SK-N-SH (cell line): ENCODE measurements at regions not wholly inside any gene's neighbourhood (a gene's known extent, or its start where the extent isn't known, plus 50 kb on each side); places are given as distances from the start of the nearest gene placed in this dataset.

Source experiments
- CTCF ChIP-seq: fragments of 200-600 bp; sonication (generic); IDR thresholded peaks from 2 replicates; pipeline ENCODE4 v1.6.1; 2017; ENCODE audit warnings: antibody characterized with exemption, mild to moderate bottlenecking, moderate library complexity
- EP300 ChIP-seq, 2 experiments: IDR thresholded peaks; 2 replicates each; pipeline versions ENCODE4 v1.4.0 to v1.6.1; 2012; ENCODE audit warnings: borderline replicate concordance in 1 of 2, low read depth in 1 of 2, low read length in 1 of 2
- EZH2phosphoT487 ChIP-seq: fragments of 200-600 bp; sonication (generic); IDR thresholded peaks from 2 replicates; pipeline ENCODE4 v1.6.1; 2017; ENCODE audit warnings: low read depth, mixed run types, mild to moderate bottlenecking, antibody characterized with exemption, moderate library complexity, borderline replicate concordance
- GABPA ChIP-seq: IDR thresholded peaks from 2 replicates; pipeline ENCODE4 v1.4.0; 2012; ENCODE audit warnings: low read depth, mild to moderate bottlenecking
- JUND ChIP-seq: IDR thresholded peaks from 2 replicates; pipeline ENCODE4 v1.4.0; 2012
- MXI1 ChIP-seq: IDR thresholded peaks from 2 replicates; pipeline ENCODE4 v1.6.1; 2012; ENCODE audit warnings: mild to moderate bottlenecking, low read depth, low read length, improper control_type of control experiment
- PBX3 ChIP-seq: IDR thresholded peaks from 2 replicates; pipeline ENCODE4; 2012
- POLR2AphosphoS5 ChIP-seq: IDR thresholded peaks from 2 replicates; pipeline ENCODE4 v1.6.1; 2012; ENCODE audit warnings: low read depth, low read length
- RCOR1 ChIP-seq: fragments of 150-350 bp; IDR thresholded peaks from 2 replicates; pipeline ENCODE4 v1.6.1; 2017; ENCODE audit warnings: antibody characterized with exemption, low read length
- REST ChIP-seq: IDR thresholded peaks from 2 replicates; pipeline ENCODE4 v1.6.1; 2012; ENCODE audit warnings: mild to moderate bottlenecking, low read depth, low read length, moderate library complexity
- SIN3A ChIP-seq: IDR thresholded peaks from 2 replicates; pipeline ENCODE4 v1.6.1; 2012; ENCODE audit warnings: low read depth, mild to moderate bottlenecking, low read length, moderate library complexity, borderline replicate concordance
- SMC3 ChIP-seq: IDR thresholded peaks from 2 replicates; pipeline ENCODE4 v1.6.1; 2012; ENCODE audit warnings: low read depth, low read length, improper control_type of control experiment
- TAF1 ChIP-seq: IDR thresholded peaks from 2 replicates; pipeline ENCODE4 v1.6.1; 2012; ENCODE audit warnings: low read depth, mild to moderate bottlenecking, low read length, moderate library complexity, borderline replicate concordance
- USF2 ChIP-seq: fragments of 150-350 bp; IDR thresholded peaks from 2 replicates; pipeline ENCODE4 v1.6.1; 2017; ENCODE audit warnings: antibody characterized with exemption, low read length, low read depth, borderline replicate concordance

- TF ChIP-seq CTCF: no peak
- TF ChIP-seq EZH2phosphoT487: no peak
- TF ChIP-seq EP300 (IDR thresholded peaks at IDR 0.05; ENCODE audit: borderline replicate concordance in 1 of 2, low read depth in 1 of 2, low read length in 1 of 2): no peak
- TF ChIP-seq USF2: no peak
- TF ChIP-seq JUND: no peak
- TF ChIP-seq POLR2AphosphoS5: no peak
- no peak for TF ChIP-seq REST
- no peak for TF ChIP-seq SIN3A
- TF ChIP-seq RCOR1: no peak
- no peak for TF ChIP-seq GABPA
- no peak for TF ChIP-seq TAF1
- no peak for TF ChIP-seq PBX3
- no peak for TF ChIP-seq MXI1
- no peak for TF ChIP-seq SMC3
These were observed 124.3 kb upstream of the CNR1 start for GRCh38 chr6:88290411-88290810.
